OCI-LY3 (cell line): ENCODE measurements at regions not wholly inside any gene's neighbourhood (a gene's known extent, or its start where the extent isn't known, plus 50 kb on each side); places are given as distances from the start of the nearest gene placed in this dataset.

ENCODE experiments used
- CTCF ChIP-seq: fragments of 200-600, 300-600 bp; sonication (generic); IDR thresholded peaks from 2 replicates; pipeline ENCODE4 v1.5.1; 2014; ENCODE audit warnings: antibody characterized with exemption, low read length, low read depth
- EZH2phosphoT487 ChIP-seq: fragments of 200-600 bp; shearing (Covaris generic); IDR thresholded peaks from 2 replicates; pipeline ENCODE4 v1.6.1; 2018; ENCODE audit warnings: antibody characterized with exemption, mixed run types, low read depth

- TF ChIP-seq CTCF (no peak), EZH2phosphoT487 (no peak)
These were observed 113.6 kb downstream of the TMCO5A start for GRCh38 chr15:38048001-38048455.
